Activated T-cell treated with anti-CD3 and anti-CD28 coated beads for 24 hours (primary cell): ENCODE measurements at regions not wholly inside any gene's neighbourhood (a gene's known extent, or its start where the extent isn't known, plus 50 kb on each side); places are given as distances from the start of the nearest gene placed in this dataset.
"Not testable (repeated sequence)": the region's sequence is repeated elsewhere in the genome, so short reads cannot be mapped to it uniquely, and the experiment has no call there.

Experiments
- DNase-seq: peaks from one replicate; pipeline ENCODE4 v3.0.0-alpha.2; 2020; ENCODE audit warnings: low read depth

- DNase-seq, result no peak
Observed at GRCh38 chrX:118215346-118215745, 98.7 kb upstream of the KLHL13 start.

DNA sequence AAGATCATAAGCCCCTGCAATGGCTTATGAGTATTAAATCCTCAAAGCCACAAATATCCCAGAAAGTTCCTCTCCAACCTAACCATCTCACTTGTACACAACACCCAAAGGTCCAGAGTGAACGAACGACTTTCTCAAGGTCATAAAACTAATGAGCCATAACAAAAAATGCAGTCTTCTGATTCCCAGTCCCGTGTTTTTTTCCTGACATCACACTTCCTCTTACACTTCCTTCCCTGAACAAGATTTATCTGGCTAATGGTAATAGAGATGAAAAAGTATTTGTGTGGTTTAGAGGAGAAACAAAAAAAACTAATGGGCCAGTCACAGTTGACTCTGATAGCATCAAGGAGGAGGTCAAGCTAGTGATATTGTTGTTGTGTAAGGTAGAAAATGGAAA, 99.5 kb upstream of the KLHL13 start:
- no peak for DNase-seq

- DNase-seq, result no peak
Observed at GRCh38 chrX:118216509-118216908, 99.9 kb upstream of the KLHL13 start.

- DNase-seq, result no peak
Observed at GRCh38 chrX:118218079-118218478, 101.5 kb upstream of the KLHL13 start.

DNA sequence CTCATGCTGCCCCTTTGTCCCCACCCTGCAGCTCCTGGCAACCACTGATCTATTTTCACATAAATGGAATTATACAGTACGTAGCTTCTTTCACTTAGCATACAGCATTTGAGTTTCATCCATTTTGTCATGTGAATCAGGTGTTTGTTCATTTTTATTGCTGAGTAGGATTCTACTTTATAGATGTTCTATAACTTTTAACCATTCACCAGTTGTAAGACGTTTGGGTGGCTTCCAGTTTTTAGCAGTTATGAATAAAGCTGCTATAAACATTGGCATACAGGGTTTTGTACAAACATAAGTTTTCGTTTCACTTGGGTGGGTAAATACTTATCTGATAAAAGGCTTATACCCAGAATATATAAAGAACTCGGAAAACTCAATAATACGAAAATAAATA, 102.3 kb upstream of the KLHL13 start:
- no peak for DNase-seq

DNA sequence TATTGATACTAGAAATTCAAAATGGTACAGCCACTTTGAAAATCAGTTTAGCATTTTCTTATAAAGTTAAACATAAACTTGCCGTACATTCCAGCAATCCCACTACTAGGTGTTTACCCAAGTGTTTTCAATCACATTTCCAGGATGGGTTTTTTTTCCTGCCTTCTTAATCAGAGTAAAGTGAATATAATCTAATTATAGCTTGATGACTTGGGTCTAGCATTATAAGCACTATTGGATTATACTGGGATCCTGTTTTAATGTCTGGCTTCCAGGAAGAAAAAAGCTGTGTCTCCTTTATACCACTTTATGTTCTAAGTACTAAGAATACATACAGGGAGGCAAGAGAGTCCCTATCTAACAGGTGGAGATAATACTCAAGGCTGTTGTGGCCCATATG, 103.3 kb upstream of the KLHL13 start:
- no peak for DNase-seq

DNA sequence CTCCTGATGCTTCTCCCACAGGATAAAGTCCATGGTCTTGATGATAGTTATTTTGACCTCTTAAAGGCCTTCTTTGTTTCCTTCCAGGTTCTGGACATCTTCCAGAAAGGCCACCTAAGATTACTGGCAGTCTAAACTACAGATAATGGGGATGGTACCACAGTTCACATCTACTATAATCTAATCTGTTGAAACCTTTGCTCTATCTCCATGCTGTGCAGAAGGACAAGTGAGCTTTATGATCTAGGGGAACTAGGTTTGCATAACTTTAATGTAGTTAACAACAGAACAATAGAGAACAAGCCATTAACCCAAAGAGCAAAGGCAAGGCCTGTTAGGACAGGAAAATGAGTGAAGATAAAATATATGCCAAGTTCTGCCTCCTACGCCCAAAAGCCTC, 103.9 kb upstream of the KLHL13 start:
- no peak for DNase-seq

DNA sequence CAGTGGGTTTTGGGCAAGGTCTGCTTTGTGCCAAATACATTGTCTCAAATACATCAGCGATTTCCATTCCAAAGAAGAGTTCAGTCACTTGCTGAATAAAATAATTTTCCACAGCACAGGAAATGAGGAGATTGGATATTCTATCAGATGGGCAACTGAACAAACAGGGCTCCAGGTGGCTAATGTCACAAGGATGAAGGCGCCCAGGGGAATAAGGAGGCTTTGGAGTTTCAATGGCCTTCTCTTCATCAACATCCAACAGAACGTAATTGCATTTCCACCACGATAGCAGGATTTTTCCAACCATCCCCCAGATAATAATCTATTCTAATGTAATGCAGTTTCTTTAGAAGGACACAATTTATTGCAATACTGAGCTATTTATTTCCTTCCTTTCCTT, 104.7 kb upstream of the KLHL13 start:
- no peak for DNase-seq

GRCh38 chrX:118221733-118222132, 105.1 kb upstream of the KLHL13 start:
- DNase-seq, result no peak

DNA sequence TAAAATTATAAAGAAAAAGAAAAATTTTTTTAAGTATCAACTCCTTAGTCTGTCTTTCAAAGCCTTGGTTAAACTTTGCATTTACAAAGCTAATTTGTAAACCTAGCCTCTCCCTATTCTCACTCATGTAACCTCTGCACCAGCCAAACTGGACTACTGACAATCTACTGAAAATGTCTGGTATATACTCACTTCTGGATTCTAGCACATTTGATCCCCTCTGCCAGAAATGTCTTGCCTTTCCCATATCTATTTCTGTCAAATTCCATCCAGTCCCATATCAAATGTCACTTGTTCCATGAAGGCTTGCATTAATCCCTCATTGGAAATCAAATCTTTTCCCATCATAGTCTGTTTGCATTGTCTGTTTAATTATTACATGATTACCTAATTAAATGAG, 105.8 kb upstream of the KLHL13 start:
- DNase-seq, result no peak

DNA sequence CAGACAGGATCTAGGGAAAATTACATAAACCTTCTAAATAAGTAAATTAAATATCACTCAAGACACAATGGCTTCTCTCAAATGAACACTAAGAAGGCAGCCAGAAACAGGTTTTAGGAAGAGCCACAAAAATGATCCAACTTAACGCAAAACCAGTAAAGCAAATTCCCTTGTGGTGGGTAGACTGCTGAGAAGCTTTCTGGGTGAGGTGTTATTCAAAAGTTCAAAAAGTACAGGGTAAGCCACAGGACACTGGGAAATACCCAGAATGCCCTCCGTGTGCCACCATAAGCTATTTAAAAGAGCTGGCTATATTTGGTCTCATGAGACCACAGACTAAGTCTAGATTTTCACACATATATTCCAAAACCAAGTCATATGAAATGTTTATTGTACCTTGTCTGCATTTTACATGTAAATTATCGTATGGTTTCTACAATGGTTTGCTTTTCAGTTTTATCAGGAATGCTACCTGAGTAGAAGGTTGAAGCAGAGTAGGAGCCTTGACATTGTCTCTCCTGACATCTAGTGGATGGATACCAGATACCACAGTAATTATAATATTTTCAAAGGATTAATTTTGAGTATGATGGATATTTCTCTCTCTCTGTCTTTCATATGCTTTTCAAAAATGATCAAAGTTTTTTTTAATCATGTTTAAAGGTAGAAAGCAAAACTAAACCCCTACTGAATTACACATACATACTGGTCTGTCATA, 109.3 kb upstream of the KLHL13 start:
- no peak for DNase-seq

DNA sequence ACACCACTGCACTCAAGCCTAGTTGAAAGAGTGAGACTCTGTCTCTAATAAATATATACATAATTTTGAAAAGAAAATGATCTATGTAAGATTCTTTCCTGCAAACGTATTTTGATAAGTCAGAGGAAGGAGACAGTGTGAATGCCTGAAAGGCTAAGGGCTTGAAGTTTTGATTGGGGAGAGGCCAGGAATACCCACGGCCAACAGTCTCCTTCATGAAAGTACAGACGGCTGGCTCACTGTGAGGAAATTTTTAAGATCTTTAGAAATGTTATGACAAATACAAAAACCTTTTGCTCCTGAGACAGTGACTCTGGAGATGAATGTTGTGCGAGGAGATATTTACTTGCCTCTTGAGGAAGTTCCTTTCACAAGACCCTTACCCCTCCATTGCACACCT, 111.4 kb upstream of the KLHL13 start:
- DNase-seq, result no peak

DNA sequence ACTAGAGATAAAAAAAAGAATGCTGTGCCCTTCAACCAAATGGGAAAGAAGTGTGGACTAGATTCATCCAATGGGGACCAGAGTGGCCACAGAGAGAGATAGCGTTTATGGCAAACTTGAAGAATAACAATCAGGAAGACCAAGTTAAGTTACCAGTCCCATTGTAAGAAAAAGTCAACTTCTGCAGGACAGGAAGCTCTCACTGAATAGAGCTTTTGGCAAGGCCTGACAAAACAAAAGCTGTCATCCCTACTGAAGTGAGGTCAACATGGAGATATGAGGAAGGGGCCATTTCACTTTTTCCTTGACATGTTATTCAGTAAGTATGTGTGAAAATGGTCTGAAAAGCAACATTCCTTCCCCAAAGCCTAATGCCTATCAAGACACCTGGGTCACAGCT, 111.8 kb upstream of the KLHL13 start:
- DNase-seq, result no peak

GRCh38 chrX:118231464-118231863, 114.4 kb upstream of the WDR44 start:
- DNase-seq, result no peak

GRCh38 chrX:118239178-118239870, 106.6 kb upstream of the WDR44 start:
- no peak for DNase-seq

- no peak for DNase-seq
Observed at GRCh38 chrX:118239913-118240698, 105.8 kb upstream of the WDR44 start.

- DNase-seq, result not testable (repeated sequence)
Observed at GRCh38 chrX:118246961-118247360, 98.9 kb upstream of the WDR44 start.

DNA sequence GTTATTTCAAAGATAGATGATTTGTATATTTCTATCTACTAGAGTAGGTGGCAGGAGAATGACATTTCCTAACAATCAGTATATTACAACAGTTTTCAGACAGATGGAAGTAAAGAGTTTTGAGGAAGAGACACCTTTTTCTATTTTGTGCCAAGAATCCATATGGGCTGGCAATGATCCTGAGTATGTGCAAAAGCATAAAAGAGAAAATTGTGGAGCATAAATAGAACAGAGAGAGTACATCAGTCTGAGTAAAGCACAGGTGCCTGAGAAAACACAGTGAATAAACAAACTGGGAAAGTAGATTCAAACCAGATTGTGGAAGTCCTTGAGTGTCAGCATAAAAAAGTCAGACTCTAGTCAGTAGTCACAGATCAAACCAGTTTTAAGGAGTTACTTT, 96.8 kb upstream of the WDR44 start:
- DNase-seq, result no peak

DNA sequence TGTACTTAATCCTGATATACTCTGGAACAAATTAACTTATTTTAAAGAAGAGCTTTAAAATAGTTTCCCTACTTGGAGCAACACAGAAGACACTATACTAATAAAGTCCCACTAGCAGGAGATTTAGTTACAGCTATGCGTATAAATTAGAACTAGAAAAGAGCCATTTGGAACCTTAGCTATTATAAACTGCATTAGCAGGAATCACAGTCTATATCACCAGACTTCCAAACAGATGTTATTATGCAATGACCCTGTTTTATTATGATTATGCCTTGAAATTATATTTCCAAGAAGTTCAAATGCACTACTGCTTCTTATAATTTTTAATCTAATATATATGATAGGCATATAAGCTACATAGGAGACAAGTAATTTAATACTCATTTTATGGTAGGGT, 95.5 kb upstream of the WDR44 start:
- DNase-seq, result no peak

GRCh38 chrX:118251271-118251670, 94.6 kb upstream of the WDR44 start:
- no peak for DNase-seq

DNA sequence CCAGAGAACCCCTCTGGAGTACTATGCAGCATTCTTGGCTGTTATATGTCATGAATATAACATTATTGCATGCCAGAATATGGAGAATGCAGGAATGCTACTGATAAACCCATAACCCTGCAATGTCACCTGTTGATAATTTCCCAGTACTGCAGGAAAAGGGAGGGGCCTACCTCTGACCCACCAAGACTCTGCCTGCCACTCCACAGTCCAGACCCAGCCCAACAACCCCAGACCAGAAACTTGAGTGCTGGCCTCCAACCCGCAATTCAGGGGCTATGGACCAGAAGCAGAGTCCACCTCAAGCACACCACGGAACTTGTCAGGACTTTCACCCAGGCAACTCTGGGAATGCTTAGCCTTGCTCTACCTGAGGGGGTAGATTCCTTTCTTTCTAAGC, 92.9 kb upstream of the WDR44 start:
- DNase-seq, result no peak

DNA sequence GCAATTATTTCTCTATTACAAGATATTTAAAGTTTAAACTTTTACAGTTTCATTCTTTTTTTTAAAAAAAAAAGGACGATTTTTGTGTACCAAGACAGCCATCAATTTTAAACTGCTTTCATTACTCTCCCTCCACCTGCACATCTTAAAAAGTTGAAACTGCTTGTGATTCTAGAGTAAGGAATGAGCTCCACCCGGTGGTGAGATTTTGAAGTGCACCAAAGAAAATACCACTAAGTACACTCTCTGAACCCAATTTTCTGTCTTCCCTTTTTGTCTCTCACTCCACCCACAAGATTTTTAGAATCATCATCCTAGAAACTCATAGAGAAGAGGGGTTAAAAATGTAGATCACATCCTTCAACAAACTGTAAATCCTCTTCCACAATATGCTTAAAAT, 91.3 kb upstream of the WDR44 start:
- peak; percentile 7 for DNase-seq

DNA sequence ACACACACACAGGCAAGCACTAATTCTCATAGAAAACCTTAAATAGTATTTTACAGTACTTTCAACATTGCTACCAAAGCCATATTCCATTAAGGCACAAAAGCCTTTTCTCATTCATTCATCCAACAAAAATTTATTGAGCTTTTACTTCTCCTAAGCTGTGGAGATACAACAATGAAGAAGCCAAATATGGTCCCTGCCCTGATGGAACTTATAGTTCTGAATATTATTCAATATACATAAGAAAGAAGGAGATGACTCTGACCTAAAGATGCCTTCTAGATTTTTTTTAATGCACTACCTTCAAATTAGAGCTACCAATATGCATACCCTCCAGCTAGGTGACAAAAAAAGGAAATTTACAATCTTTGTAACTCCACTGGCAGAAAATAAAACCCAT, 90.0 kb upstream of the WDR44 start:
- no peak for DNase-seq
